Epithelial cell of proximal tubule (primary cell): ENCODE measurements at regions not wholly inside any gene's neighbourhood (a gene's known extent, or its start where the extent isn't known, plus 50 kb on each side); places are given as distances from the start of the nearest gene placed in this dataset.

Source experiments
- DNase-seq: peaks from one replicate; pipeline ENCODE4 v3.0.0-alpha.2; 2011; ENCODE audit warnings: low read depth
- H3K4me3 ChIP-seq: 2 replicates; pipeline ENCODE4 v1.5.1; 2011; ENCODE audit warnings: low read depth, mild to moderate bottlenecking, low read length
- TF ChIP-seq, protein P1 (sequence below): conservative IDR thresholded peaks from 2 replicates; pipeline ENCODE4 v1.5.1; 2012; ENCODE audit warnings: low read depth, mild to moderate bottlenecking, low read length

- no peak for DNase-seq
- TF ChIP-seq, protein P1, sequence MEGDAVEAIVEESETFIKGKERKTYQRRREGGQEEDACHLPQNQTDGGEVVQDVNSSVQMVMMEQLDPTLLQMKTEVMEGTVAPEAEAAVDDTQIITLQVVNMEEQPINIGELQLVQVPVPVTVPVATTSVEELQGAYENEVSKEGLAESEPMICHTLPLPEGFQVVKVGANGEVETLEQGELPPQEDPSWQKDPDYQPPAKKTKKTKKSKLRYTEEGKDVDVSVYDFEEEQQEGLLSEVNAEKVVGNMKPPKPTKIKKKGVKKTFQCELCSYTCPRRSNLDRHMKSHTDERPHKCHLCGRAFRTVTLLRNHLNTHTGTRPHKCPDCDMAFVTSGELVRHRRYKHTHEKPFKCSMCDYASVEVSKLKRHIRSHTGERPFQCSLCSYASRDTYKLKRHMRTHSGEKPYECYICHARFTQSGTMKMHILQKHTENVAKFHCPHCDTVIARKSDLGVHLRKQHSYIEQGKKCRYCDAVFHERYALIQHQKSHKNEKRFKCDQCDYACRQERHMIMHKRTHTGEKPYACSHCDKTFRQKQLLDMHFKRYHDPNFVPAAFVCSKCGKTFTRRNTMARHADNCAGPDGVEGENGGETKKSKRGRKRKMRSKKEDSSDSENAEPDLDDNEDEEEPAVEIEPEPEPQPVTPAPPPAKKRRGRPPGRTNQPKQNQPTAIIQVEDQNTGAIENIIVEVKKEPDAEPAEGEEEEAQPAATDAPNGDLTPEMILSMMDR, result no peak
- no peak overlapping the region for H3K4me3 ChIP-seq
Observed at GRCh38 chr12:82529101-82529500, 157.6 kb upstream of the TMTC2 start.

DNA sequence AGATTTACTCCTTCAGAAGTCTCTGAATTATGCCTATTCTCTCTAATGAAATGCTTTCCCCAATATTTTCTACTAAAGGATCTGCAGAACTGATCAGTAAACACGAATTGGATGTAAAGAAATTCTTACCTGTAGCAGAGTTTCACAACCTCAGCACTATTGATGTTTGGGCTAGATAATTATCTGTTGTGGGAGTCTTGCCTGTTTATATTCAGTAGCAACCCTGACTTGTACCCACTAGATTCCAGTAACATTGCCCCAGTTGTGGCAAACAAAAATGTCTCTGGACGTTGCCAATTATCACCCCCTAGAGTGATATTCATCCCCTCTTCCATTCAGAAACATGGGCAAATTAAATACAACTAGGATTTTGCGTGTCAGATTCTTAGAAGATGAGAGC, 156.8 kb upstream of the TMTC2 start:
- TF ChIP-seq, protein P1, result no peak
- H3K4me3 ChIP-seq, result no peak overlapping the region
- DNase-seq, result no peak

- TF ChIP-seq, protein P1, result no peak
- DNase-seq, result no peak
Observed at GRCh38 chr12:82530394-82530793, 156.3 kb upstream of the TMTC2 start.

GRCh38 chr12:82533341-82533740, 153.4 kb upstream of the TMTC2 start:
- no peak for DNase-seq
- TF ChIP-seq, protein P1, result no peak
- H3K4me3 ChIP-seq, result no peak overlapping the region

More at GRCh38 chr12:82530394-82530793, 156.3 kb upstream of the TMTC2 start:
- H3K4me3 ChIP-seq, result no peak overlapping the region

DNA sequence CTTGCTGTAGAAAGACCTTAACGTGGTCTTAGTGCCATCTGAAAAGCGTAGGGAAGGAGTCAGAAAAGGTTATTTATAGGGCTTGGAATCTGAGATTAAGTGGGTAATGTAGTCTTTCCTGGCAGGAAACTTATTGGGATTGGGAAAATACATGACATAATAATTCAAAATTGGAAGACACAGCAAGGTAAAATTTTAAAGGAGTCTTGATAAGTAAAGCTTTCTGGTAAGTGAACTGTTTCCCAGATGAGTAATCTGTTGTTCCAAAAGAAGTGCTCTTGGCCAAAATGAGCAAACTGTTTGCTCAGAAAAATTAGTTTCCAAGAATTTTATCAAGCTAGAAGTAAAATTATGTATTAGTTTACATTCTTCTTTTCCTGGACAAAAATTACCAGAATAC, 149.3 kb upstream of the TMTC2 start:
- TF ChIP-seq, protein P1, result no peak
- DNase-seq, result no peak

GRCh38 chr12:82554529-82554928, 132.2 kb upstream of the TMTC2 start:
- DNase-seq, result peak; percentile 50
- no peak overlapping the region for H3K4me3 ChIP-seq
- TF ChIP-seq, protein P1, result no peak

More for the DNA sequence above, 149.3 kb upstream of the TMTC2 start:
- no peak overlapping the region for H3K4me3 ChIP-seq

DNA sequence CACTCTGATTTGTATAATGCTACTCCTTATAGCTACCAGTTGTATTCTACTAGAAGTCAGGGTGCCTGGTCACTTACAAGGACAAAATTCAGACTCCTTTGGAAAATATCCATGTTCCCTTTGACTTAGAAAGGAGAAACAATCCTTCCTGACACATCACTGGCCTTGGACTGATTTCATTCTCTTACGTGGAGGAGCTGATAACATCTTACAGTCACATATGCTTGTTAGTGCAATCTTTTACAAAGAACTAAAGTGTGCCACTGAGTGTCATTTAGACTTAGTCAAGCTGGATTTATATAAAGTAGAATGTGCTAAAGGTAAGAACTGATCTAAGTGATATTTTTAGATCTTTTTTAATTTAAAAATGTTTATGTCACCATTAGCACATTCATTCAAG, 131.0 kb upstream of the TMTC2 start:
- H3K4me3 ChIP-seq, result no peak overlapping the region
- TF ChIP-seq, protein P1, result no peak
- DNase-seq, result no peak
